NT2/D1 (cell line): ENCODE measurements at regions not wholly inside any gene's neighbourhood (a gene's known extent, or its start where the extent isn't known, plus 50 kb on each side); places are given as distances from the start of the nearest gene placed in this dataset.

ENCODE experiments used
- SUZ12 ChIP-seq: IDR thresholded peaks from 2 replicates; pipeline ENCODE4 v1.6.1; 2011; ENCODE audit not compliant: insufficient read length, insufficient read depth; ENCODE audit errors: extremely low read depth
- ZNF274 ChIP-seq: IDR thresholded peaks from 2 replicates; pipeline ENCODE4 v1.6.1; 2011; ENCODE audit warnings: mild to moderate bottlenecking, low read depth, low read length

DNA sequence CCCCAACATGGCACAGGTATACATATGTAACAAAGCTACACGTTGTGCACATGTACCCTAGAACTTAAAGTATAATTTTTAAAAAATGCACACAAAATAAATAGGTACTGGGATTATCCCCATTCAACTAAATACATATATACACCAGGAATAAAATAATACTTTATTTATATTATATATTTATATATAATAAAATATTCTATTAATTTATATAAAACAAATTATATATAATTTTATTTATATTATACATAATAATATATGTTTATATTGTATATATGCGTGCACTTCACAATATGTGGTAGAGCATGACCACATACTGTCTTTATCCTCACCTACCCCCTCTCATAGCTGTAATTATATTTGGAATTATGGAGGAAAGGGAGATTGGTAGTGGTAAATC, 119.1 kb upstream of the TMEM260 start:
- TF ChIP-seq ZNF274 (no peak), SUZ12 (no peak)
